Mesothelial cell of epicardium (in vitro differentiated cells): ENCODE measurements at regions not wholly inside any gene's neighbourhood (a gene's known extent, or its start where the extent isn't known, plus 50 kb on each side); places are given as distances from the start of the nearest gene placed in this dataset.

Experiments
- DNase-seq, 2 experiments: peaks; one replicate each; pipeline ENCODE4 v3.0.0; 2021; ENCODE audit warnings: low spot score in 2 of 2; ENCODE audit not compliant: unreplicated experiment in 2 of 2
- H3K27ac Mint-ChIP-seq: 2 replicates; pipeline ENCODE4 v1.8.0; 2021; ENCODE audit warnings: mixed read lengths
- H3K27me3 Mint-ChIP-seq: 2 replicates; pipeline ENCODE4 v1.8.0; 2021; ENCODE audit warnings: low read depth, mixed read lengths
- H3K36me3 Mint-ChIP-seq: 2 replicates; pipeline ENCODE4 v1.8.0; 2021; ENCODE audit warnings: mixed read lengths
- H3K4me1 Mint-ChIP-seq: 2 replicates; pipeline ENCODE4 v1.8.0; 2021; ENCODE audit warnings: mixed read lengths
- H3K4me3 Mint-ChIP-seq: 2 replicates; pipeline ENCODE4 v1.8.0; 2021; ENCODE audit warnings: mild to moderate bottlenecking, moderate library complexity, mixed read lengths
- H3K9me3 Mint-ChIP-seq: 2 replicates; pipeline ENCODE4 v1.8.0; 2021; ENCODE audit warnings: mixed read lengths
- CTCF ChIP-seq: fragments of 200-600 bp; sonication (generic); IDR thresholded peaks from one replicate; pipeline ENCODE4 v1.5.0; 2021; ENCODE audit warnings: antibody characterized with exemption; ENCODE audit not compliant: unreplicated experiment

GRCh38 chr16:54542805-54543505 is 256.4 kb upstream of the IRX3 start:
- DNase-seq, result no peak
- Mint-ChIP-seq H3K4me3 (no peak overlapping the region), H3K36me3 (no peaks in the 10 kb centered on the region), H3K27ac (no peak overlapping the region), H3K9me3 (no peaks in the 10 kb centered on the region), H3K4me1 (peaks cover 62% of the 10 kb centered on the region), H3K27me3 (peaks cover 52% of the 10 kb centered on the region)
- TF ChIP-seq CTCF, result no peak

DNA sequence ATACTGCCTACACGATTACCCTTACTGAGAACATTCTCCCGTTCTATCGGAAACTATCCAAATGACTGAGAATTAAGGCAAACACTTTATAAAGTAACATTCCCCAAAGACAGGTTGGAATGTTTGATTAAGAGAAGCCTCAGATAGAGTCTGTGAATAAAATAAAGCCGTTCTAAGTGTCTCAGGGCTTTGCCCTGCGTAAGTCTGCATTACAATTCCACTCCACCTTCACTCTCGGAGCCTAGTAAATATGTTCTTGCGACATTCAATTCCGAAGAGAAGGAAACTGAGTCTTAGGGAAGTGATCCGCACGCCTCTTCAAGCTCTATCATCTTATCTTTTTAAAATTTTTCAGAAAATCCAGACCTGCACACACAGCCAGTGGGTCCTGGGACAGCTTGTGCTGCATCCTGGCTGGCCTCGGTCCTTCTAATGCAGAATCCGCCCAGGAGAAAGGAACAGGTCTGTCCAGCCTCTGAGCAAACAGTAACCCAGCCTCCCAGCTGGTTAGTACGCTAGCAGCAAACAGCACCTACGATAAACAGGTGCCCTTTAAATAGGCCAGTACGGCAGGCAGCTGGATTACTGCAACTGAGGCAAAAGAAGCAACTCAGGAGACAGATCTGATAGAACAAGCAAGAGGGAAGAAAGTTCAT is 254.1 kb upstream of the IRX3 start:
- no peak for TF ChIP-seq CTCF
- no peak for DNase-seq
- Mint-ChIP-seq H3K36me3 (no peaks in the 10 kb centered on the region), H3K4me1 (peaks cover 55% of the 10 kb centered on the region), H3K27ac (no peak overlapping the region), H3K9me3 (no peaks in the 10 kb centered on the region), H3K4me3 (no peak overlapping the region), H3K27me3 (peaks cover 35% of the 10 kb centered on the region)

- Mint-ChIP-seq H3K36me3 (no peaks in the 10 kb centered on the region), H3K9me3 (no peaks in the 10 kb centered on the region), H3K4me3 (no peak overlapping the region), H3K27me3 (peaks cover 24% of the 10 kb centered on the region), H3K27ac (no peak overlapping the region), H3K4me1 (peaks cover 49% of the 10 kb centered on the region)
- TF ChIP-seq CTCF, result no peak
- no peak for DNase-seq
These were observed 251.7 kb upstream of the IRX3 start for GRCh38 chr16:54538276-54538675.

GRCh38 chr16:54533856-54534490 is 247.4 kb upstream of the IRX3 start:
- no peak overlapping the region for H3K4me3 Mint-ChIP-seq
- peaks cover 12% of the 10 kb centered on the region for H3K4me1 Mint-ChIP-seq
- no peak overlapping the region for H3K27ac Mint-ChIP-seq
- no peak for TF ChIP-seq CTCF
- peaks cover 13% of the 10 kb centered on the region for H3K9me3 Mint-ChIP-seq
- DNase-seq, result no peak
- no peaks in the 10 kb centered on the region for H3K36me3 Mint-ChIP-seq
- H3K27me3 Mint-ChIP-seq, result peaks cover 10% of the 10 kb centered on the region

GRCh38 chr16:54526916-54527315 is 240.3 kb upstream of the IRX3 start:
- no peak for TF ChIP-seq CTCF
- Mint-ChIP-seq H3K4me1 (no peaks in the 10 kb centered on the region), H3K9me3 (peaks cover 33% of the 10 kb centered on the region), H3K4me3 (no peak overlapping the region), H3K27ac (no peak overlapping the region), H3K27me3 (no peaks in the 10 kb centered on the region), H3K36me3 (peaks cover 8% of the 10 kb centered on the region)
- DNase-seq, result no peak
